Natural killer cell treated with Interleukin-12 subunit alpha and Interleukin-12 subunit beta and Interleukin-15 and Interleukin-18, amount 100 ng/mL, for 72 hours (primary cell): ENCODE measurements at regions not wholly inside any gene's neighbourhood (a gene's known extent, or its start where the extent isn't known, plus 50 kb on each side); places are given as distances from the start of the nearest gene placed in this dataset.

Source experiments
- ATAC-seq, 2 donors: fragments of 150-1000 bp; cut with Tn5 transposase in 1 of 2; sonication (Bioruptor Pico), chemical (Tn5 transposase) in 1 of 2; 2 replicates each; pipeline ENCODE4 v1.10.0; 2021
- DNase-seq: peaks from one replicate; pipeline ENCODE4 v3.0.0; 2022; ENCODE audit warnings: low spot score
- H3K27ac Mint-ChIP-seq, 2 donors: 1 replicate in 1 of 2; 2 replicates in 1 of 2; pipeline ENCODE4 v1.8.0; 2022; ENCODE audit warnings: mixed read lengths in 2 of 2, mild to moderate bottlenecking in 1 of 2, moderate library complexity in 1 of 2
- H3K27me3 Mint-ChIP-seq, 2 donors: 1 replicate in 1 of 2; 2 replicates in 1 of 2; pipeline ENCODE4 v1.8.0; 2022; ENCODE audit warnings: mixed read lengths in 2 of 2
- H3K36me3 Mint-ChIP-seq: one replicate; pipeline ENCODE4 v1.8.0; 2022; ENCODE audit warnings: mixed read lengths
- H3K4me1 Mint-ChIP-seq, 2 donors: 1 replicate in 1 of 2; 2 replicates in 1 of 2; pipeline ENCODE4 v1.8.0; 2022; ENCODE audit warnings: low read depth in 2 of 2, mixed read lengths in 2 of 2, mild to moderate bottlenecking in 1 of 2
- H3K4me3 Mint-ChIP-seq: one replicate; pipeline ENCODE4 v1.8.0; 2022; ENCODE audit warnings: mixed read lengths
- H3K9me3 Mint-ChIP-seq: 2 replicates; pipeline ENCODE4 v1.8.0; 2022; ENCODE audit warnings: mixed read lengths

- peaks cover 0 to 3% of the 10 kb centered on the region in 2 donors for H3K4me1 Mint-ChIP-seq
These were observed 184.2 kb downstream of the MN1 start for GRCh38 chr22:27617214-27617881.

GRCh38 chr22:27620367-27621154 is 181.0 kb downstream of the MN1 start:
- H3K27me3 Mint-ChIP-seq = peaks cover 9 to 11% of the 10 kb centered on the region in 2 donors
- no peak for DNase-seq
- no peak overlapping the region for H3K27ac Mint-ChIP-seq
- no peak overlapping the region for H3K4me3 Mint-ChIP-seq
- no peaks in the 10 kb centered on the region for H3K4me1 Mint-ChIP-seq
- ATAC-seq = no peak
- no peaks in the 10 kb centered on the region for H3K9me3 Mint-ChIP-seq
- H3K36me3 Mint-ChIP-seq = no peaks in the 10 kb centered on the region

More at GRCh38 chr22:27617214-27617881, 184.2 kb downstream of the MN1 start:
- ATAC-seq (no peak), DNase-seq (no peak)
- Mint-ChIP-seq H3K27me3 (peaks cover 26 to 36% of the 10 kb centered on the region in 2 donors), H3K27ac (no peak overlapping the region), H3K4me3 (no peak overlapping the region), H3K36me3 (no peaks in the 10 kb centered on the region), H3K9me3 (no peaks in the 10 kb centered on the region)

- no peaks in the 10 kb centered on the region for H3K36me3 Mint-ChIP-seq
- no peak overlapping the region for H3K4me3 Mint-ChIP-seq
- H3K9me3 Mint-ChIP-seq = no peaks in the 10 kb centered on the region
- peaks cover 4 to 11% of the 10 kb centered on the region in 2 donors for H3K27me3 Mint-ChIP-seq
- DNase-seq (no peak), ATAC-seq (no peak)
- no peaks in the 10 kb centered on the region for H3K4me1 Mint-ChIP-seq
- H3K27ac Mint-ChIP-seq = no peak overlapping the region
These were observed 180.0 kb downstream of the MN1 start for GRCh38 chr22:27621486-27622070.

GRCh38 chr22:27624042-27624441 is 177.5 kb downstream of the MN1 start:
- Mint-ChIP-seq H3K27me3 (no peaks in the 10 kb centered on the region), H3K9me3 (no peaks in the 10 kb centered on the region)

GRCh38 chr22:27624705-27625104 is 176.9 kb downstream of the MN1 start:
- Mint-ChIP-seq H3K36me3 (no peaks in the 10 kb centered on the region), H3K27ac (no peak overlapping the region), H3K4me3 (no peak overlapping the region), H3K4me1 (no peaks in the 10 kb centered on the region), H3K27me3 (no peaks in the 10 kb centered on the region), H3K9me3 (no peaks in the 10 kb centered on the region)
- DNase-seq (no peak), ATAC-seq (no peak)

More at GRCh38 chr22:27624042-27624441, 177.5 kb downstream of the MN1 start:
- ATAC-seq = no peak
- no peak overlapping the region for H3K4me3 Mint-ChIP-seq
- H3K27ac Mint-ChIP-seq = no peak overlapping the region
- DNase-seq = no peak
- H3K4me1 Mint-ChIP-seq = no peaks in the 10 kb centered on the region
- H3K36me3 Mint-ChIP-seq = no peaks in the 10 kb centered on the region

- no peaks in the 10 kb centered on the region for H3K9me3 Mint-ChIP-seq
- H3K36me3 Mint-ChIP-seq = no peaks in the 10 kb centered on the region
- H3K27ac Mint-ChIP-seq = no peak overlapping the region
- ATAC-seq (no peak), DNase-seq (no peak)
- H3K4me1 Mint-ChIP-seq = no peaks in the 10 kb centered on the region
- no peak overlapping the region for H3K4me3 Mint-ChIP-seq
- H3K27me3 Mint-ChIP-seq = no peaks in the 10 kb centered on the region
These were observed 175.5 kb downstream of the MN1 start for GRCh38 chr22:27625769-27626674.

- Mint-ChIP-seq H3K4me1 (no peaks in the 10 kb centered on the region), H3K9me3 (no peaks in the 10 kb centered on the region), H3K27ac (no peak overlapping the region), H3K4me3 (no peak overlapping the region), H3K36me3 (no peaks in the 10 kb centered on the region), H3K27me3 (peaks cover 0 to 4% of the 10 kb centered on the region in 2 donors)
- DNase-seq (no peak), ATAC-seq (no peak)
These were observed 174.7 kb downstream of the MN1 start for GRCh38 chr22:27626675-27627443.

- Mint-ChIP-seq H3K9me3 (no peaks in the 10 kb centered on the region), H3K36me3 (no peaks in the 10 kb centered on the region), H3K4me1 (no peaks in the 10 kb centered on the region), H3K27ac (no peak overlapping the region), H3K4me3 (no peak overlapping the region), H3K27me3 (peaks cover 0 to 5% of the 10 kb centered on the region in 2 donors)
- DNase-seq (no peak), ATAC-seq (no peak)
These were observed 174.1 kb downstream of the MN1 start for GRCh38 chr22:27627444-27627833.

- Mint-ChIP-seq H3K27me3 (peaks cover 0 to 5% of the 10 kb centered on the region in 2 donors), H3K36me3 (no peaks in the 10 kb centered on the region), H3K9me3 (no peaks in the 10 kb centered on the region), H3K27ac (no peak overlapping the region), H3K4me3 (no peak overlapping the region), H3K4me1 (no peaks in the 10 kb centered on the region)
- no peak for DNase-seq
- no peak for ATAC-seq
These were observed 173.7 kb downstream of the MN1 start for GRCh38 chr22:27627901-27628300.

GRCh38 chr22:27628341-27628740 is 173.2 kb downstream of the MN1 start:
- Mint-ChIP-seq H3K4me3 (no peak overlapping the region), H3K4me1 (no peaks in the 10 kb centered on the region), H3K27ac (no peak overlapping the region), H3K36me3 (no peaks in the 10 kb centered on the region), H3K9me3 (no peaks in the 10 kb centered on the region), H3K27me3 (peaks cover 0 to 5% of the 10 kb centered on the region in 2 donors)
- DNase-seq (no peak), ATAC-seq (no peak)

- ATAC-seq = no peak
- no peak for DNase-seq
These were observed 172.5 kb downstream of the MN1 start for GRCh38 chr22:27628891-27629631.

GRCh38 chr22:27629908-27630673 is 171.5 kb downstream of the MN1 start:
- Mint-ChIP-seq H3K9me3 (no peaks in the 10 kb centered on the region), H3K27ac (no peak overlapping the region), H3K36me3 (no peaks in the 10 kb centered on the region), H3K27me3 (peaks cover 6 to 16% of the 10 kb centered on the region in 2 donors), H3K4me3 (no peak overlapping the region), H3K4me1 (no peaks in the 10 kb centered on the region)
- DNase-seq = no peak
- no peak for ATAC-seq

More at GRCh38 chr22:27628891-27629631, 172.5 kb downstream of the MN1 start:
- no peak overlapping the region for H3K27ac Mint-ChIP-seq
- H3K4me1 Mint-ChIP-seq = no peaks in the 10 kb centered on the region
- no peaks in the 10 kb centered on the region for H3K9me3 Mint-ChIP-seq
- peaks cover 5 to 12% of the 10 kb centered on the region in 2 donors for H3K27me3 Mint-ChIP-seq
- H3K4me3 Mint-ChIP-seq = no peak overlapping the region
- H3K36me3 Mint-ChIP-seq = no peaks in the 10 kb centered on the region
